Neural cell (in vitro differentiated cells): ENCODE measurements at regions not wholly inside any gene's neighbourhood (a gene's known extent, or its start where the extent isn't known, plus 50 kb on each side); places are given as distances from the start of the nearest gene placed in this dataset.

Source experiments
- EZH2 ChIP-seq: fragments of 200-600, 300-800 bp; shearing (Covaris generic), sonication (generic); IDR thresholded peaks from 2 replicates; pipeline ENCODE4 v1.6.1; 2014; ENCODE audit warnings: antibody characterized with exemption, low read length, borderline replicate concordance, mild to moderate bottlenecking; ENCODE audit not compliant: insufficient read depth, poor library complexity, severe bottlenecking
- POLR2AphosphoS5 ChIP-seq: IDR thresholded peaks from 2 replicates; pipeline ENCODE4 v1.6.1; 2012
- RAD21 ChIP-seq: fragments of 450-650 bp; conservative IDR thresholded peaks from 2 replicates; pipeline ENCODE4 v1.6.1; 2014; ENCODE audit warnings: antibody characterized with exemption, mild to moderate bottlenecking, moderate library complexity
- SMC3 ChIP-seq: fragments of 450-650 bp; conservative IDR thresholded peaks from 2 replicates; pipeline ENCODE4 v1.6.1; 2014; ENCODE audit warnings: antibody characterized with exemption, mild to moderate bottlenecking, moderate library complexity; ENCODE audit not compliant: poor library complexity
- TF ChIP-seq, protein P1 (sequence below): fragments of 450-650 bp; IDR thresholded peaks from 2 replicates; pipeline ENCODE4 v1.5.1; 2014; ENCODE audit warnings: antibody characterized with exemption, mild to moderate bottlenecking, moderate library complexity; ENCODE audit not compliant: poor library complexity, severe bottlenecking
- TF ChIP-seq, protein P2 (sequence below): IDR thresholded peaks from 2 replicates; pipeline ENCODE4 v1.6.1; 2012; ENCODE audit warnings: borderline replicate concordance

- TF ChIP-seq, protein P1, sequence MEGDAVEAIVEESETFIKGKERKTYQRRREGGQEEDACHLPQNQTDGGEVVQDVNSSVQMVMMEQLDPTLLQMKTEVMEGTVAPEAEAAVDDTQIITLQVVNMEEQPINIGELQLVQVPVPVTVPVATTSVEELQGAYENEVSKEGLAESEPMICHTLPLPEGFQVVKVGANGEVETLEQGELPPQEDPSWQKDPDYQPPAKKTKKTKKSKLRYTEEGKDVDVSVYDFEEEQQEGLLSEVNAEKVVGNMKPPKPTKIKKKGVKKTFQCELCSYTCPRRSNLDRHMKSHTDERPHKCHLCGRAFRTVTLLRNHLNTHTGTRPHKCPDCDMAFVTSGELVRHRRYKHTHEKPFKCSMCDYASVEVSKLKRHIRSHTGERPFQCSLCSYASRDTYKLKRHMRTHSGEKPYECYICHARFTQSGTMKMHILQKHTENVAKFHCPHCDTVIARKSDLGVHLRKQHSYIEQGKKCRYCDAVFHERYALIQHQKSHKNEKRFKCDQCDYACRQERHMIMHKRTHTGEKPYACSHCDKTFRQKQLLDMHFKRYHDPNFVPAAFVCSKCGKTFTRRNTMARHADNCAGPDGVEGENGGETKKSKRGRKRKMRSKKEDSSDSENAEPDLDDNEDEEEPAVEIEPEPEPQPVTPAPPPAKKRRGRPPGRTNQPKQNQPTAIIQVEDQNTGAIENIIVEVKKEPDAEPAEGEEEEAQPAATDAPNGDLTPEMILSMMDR = no peak
- no peak for TF ChIP-seq POLR2AphosphoS5
- TF ChIP-seq, protein P2, sequence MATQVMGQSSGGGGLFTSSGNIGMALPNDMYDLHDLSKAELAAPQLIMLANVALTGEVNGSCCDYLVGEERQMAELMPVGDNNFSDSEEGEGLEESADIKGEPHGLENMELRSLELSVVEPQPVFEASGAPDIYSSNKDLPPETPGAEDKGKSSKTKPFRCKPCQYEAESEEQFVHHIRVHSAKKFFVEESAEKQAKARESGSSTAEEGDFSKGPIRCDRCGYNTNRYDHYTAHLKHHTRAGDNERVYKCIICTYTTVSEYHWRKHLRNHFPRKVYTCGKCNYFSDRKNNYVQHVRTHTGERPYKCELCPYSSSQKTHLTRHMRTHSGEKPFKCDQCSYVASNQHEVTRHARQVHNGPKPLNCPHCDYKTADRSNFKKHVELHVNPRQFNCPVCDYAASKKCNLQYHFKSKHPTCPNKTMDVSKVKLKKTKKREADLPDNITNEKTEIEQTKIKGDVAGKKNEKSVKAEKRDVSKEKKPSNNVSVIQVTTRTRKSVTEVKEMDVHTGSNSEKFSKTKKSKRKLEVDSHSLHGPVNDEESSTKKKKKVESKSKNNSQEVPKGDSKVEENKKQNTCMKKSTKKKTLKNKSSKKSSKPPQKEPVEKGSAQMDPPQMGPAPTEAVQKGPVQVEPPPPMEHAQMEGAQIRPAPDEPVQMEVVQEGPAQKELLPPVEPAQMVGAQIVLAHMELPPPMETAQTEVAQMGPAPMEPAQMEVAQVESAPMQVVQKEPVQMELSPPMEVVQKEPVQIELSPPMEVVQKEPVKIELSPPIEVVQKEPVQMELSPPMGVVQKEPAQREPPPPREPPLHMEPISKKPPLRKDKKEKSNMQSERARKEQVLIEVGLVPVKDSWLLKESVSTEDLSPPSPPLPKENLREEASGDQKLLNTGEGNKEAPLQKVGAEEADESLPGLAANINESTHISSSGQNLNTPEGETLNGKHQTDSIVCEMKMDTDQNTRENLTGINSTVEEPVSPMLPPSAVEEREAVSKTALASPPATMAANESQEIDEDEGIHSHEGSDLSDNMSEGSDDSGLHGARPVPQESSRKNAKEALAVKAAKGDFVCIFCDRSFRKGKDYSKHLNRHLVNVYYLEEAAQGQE = no peak
- no peak for TF ChIP-seq EZH2
- TF ChIP-seq RAD21 = no peak
- TF ChIP-seq SMC3 = no peak
Observed at GRCh38 chr18:55950379-55951166, 362.6 kb upstream of the TCF4 start.
